A549 (cell line): ENCODE measurements at regions not wholly inside any gene's neighbourhood (a gene's known extent, or its start where the extent isn't known, plus 50 kb on each side); places are given as distances from the start of the nearest gene placed in this dataset.

ENCODE experiments used
- ATAC-seq, 2 experiments: fragments of 200-7000 bp in 1 of 2; fragments of >200 bp in 1 of 2; cut with Nextera tagmentation in 1 of 2; cut with Tn5 transposase in 1 of 2; 3 replicates each; pipeline versions ENCODE4 v1.8.0 to v1.9.1; 2018 to 2020; ENCODE audit warnings: mild to moderate bottlenecking in 1 of 2, moderate library complexity in 1 of 2
- CTCF ChIA-PET: fragments of 300-600 bp; sonication (Branson Sonifier 250); formaldehyde crosslinking; extraction: SDS; loops from one replicate; lab custom pipeline; 2021; ENCODE audit warnings: antibody characterized with exemption, inconsistent platforms; lab: Yijun Ruan, JAX
- POLR2A ChIA-PET: fragments of 350-600 bp; formaldehyde crosslinking; extraction: SDS; loops from one replicate; lab custom pipeline; 2021; ENCODE audit warnings: antibody characterized with exemption, inconsistent platforms; lab: Yijun Ruan, JAX
- DNase-seq, 2 experiments: peaks; one replicate each; pipeline versions ENCODE4 v3.0.0 to v3.0.0-alpha.2; 2011 to 2016; ENCODE audit warnings: low read depth in 1 of 2, low spot score in 1 of 2
- FAIRE-seq: peaks from 2 replicates; lab custom pipeline; 2011; peaks lifted over from hg19 to GRCh38; lab: Jason Lieb, UNC
- H3K27ac ChIP-seq, 2 experiments: fragments of >200 bp; sonication (Bioruptor Twin); formaldehyde crosslinking; 3 replicates each; pipeline ENCODE4 v1.5.1; 2016 to 2017
- H3K4me1 ChIP-seq: fragments of >200 bp; sonication (Bioruptor Twin); formaldehyde crosslinking; 3 replicates; pipeline ENCODE4 v1.6.1; 2016
- H3K4me2 ChIP-seq: fragments of >200 bp; sonication (Bioruptor Twin); formaldehyde crosslinking; 3 replicates; pipeline ENCODE4 v1.6.1; 2016
- H3K4me3 ChIP-seq: fragments of >200 bp; sonication (Bioruptor Twin); formaldehyde crosslinking; 3 replicates; pipeline ENCODE4 v1.5.1; 2016
- H3K9me3 ChIP-seq: fragments of >200 bp; sonication (Bioruptor Twin); formaldehyde crosslinking; 3 replicates; pipeline ENCODE4 v1.6.1; 2016
- CBX8 ChIP-seq: fragments of 200-600 bp; sonication (generic); IDR thresholded peaks from 2 replicates; pipeline ENCODE4 v1.6.1; 2016
- EP300 ChIP-seq, 2 experiments: fragments of >200 bp; sonication (Bioruptor Twin); formaldehyde crosslinking; IDR thresholded peaks; 2 replicates in 1 of 2; 3 replicates in 1 of 2; pipeline ENCODE4 v1.6.1; 2016 to 2017
- FOSB ChIP-seq: fragments of 250-450 bp; sonication (Bioruptor Pico); IDR thresholded peaks from 2 replicates; pipeline ENCODE4 v1.5.0; 2020; ENCODE audit warnings: mild to moderate bottlenecking, moderate library complexity
- FOSL2 ChIP-seq, 2 experiments: fragments of 450-650 bp in 1 of 2; fragments of >200 bp in 1 of 2; sonication (Bioruptor Twin) in 1 of 2; formaldehyde crosslinking; IDR thresholded peaks; 2 replicates each; pipeline versions ENCODE4 v1.5.0 to v1.6.1; 2016 to 2020; ENCODE audit warnings: mild to moderate bottlenecking in 1 of 2, moderate library complexity in 1 of 2
- GATA3 ChIP-seq: IDR thresholded peaks from 2 replicates; pipeline ENCODE4 v1.6.1; 2012; ENCODE audit warnings: borderline replicate concordance
- HDAC2 ChIP-seq: fragments of 200-600 bp; sonication (generic); IDR thresholded peaks from 2 replicates; pipeline ENCODE4 v1.6.1; 2016
- HOXB5 ChIP-seq: fragments of 250-450 bp; sonication (Bioruptor Pico); IDR thresholded peaks from 2 replicates; pipeline ENCODE4 v1.5.0; 2020; ENCODE audit warnings: mild to moderate bottlenecking, moderate library complexity
- JUNB ChIP-seq: fragments of >200 bp; sonication (Bioruptor Twin); formaldehyde crosslinking; IDR thresholded peaks from 2 replicates; pipeline ENCODE4 v1.6.1; 2016
- POLR2A ChIP-seq: IDR thresholded peaks from 2 replicates; pipeline ENCODE4 v1.6.1; 2012; ENCODE audit warnings: mild to moderate bottlenecking, low read length
- POLR2AphosphoS2 ChIP-seq: conservative IDR thresholded peaks from 2 replicates; pipeline ENCODE4 v1.6.1; 2012; ENCODE audit warnings: low read length, improper control_type of control experiment, inconsistent platforms
- RAD21 ChIP-seq, 2 experiments: fragments of >200 bp in 1 of 2; sonication (Bioruptor Twin) in 1 of 2; formaldehyde crosslinking in 1 of 2; IDR thresholded peaks in 1 of 2; conservative IDR thresholded peaks in 1 of 2; 2 replicates in 1 of 2; 3 replicates in 1 of 2; pipeline ENCODE4 v1.6.1; 2012 to 2018; ENCODE audit warnings: inconsistent platforms in 1 of 2
- RARB ChIP-seq: fragments of 250-450 bp; sonication (Bioruptor Pico); IDR thresholded peaks from 2 replicates; pipeline ENCODE4 v1.8.0; 2021; ENCODE audit warnings: mild to moderate bottlenecking, moderate library complexity
- RFX5 ChIP-seq: fragments of 450-650 bp; IDR thresholded peaks from 2 replicates; pipeline ENCODE4 v1.7.1; 2014; ENCODE audit warnings: antibody characterized with exemption, mild to moderate bottlenecking, moderate library complexity
- RNF2 ChIP-seq: fragments of 200-600 bp; sonication (generic); IDR thresholded peaks from 2 replicates; pipeline ENCODE4 v1.6.1; 2016; ENCODE audit warnings: low read depth, mild to moderate bottlenecking, antibody characterized with exemption, moderate library complexity, borderline replicate concordance
- ZNF302 ChIP-seq: fragments of 250-450 bp; sonication (Bioruptor Pico); IDR thresholded peaks from 2 replicates; pipeline ENCODE4 v1.9.0; 2021; ENCODE audit warnings: inconsistent platforms, mild to moderate bottlenecking, moderate library complexity
- ZSCAN20 ChIP-seq: fragments of 250-450 bp; sonication (Bioruptor Pico); IDR thresholded peaks from 2 replicates; pipeline ENCODE4 v1.8.0; 2022; ENCODE audit warnings: mild to moderate bottlenecking, moderate library complexity
- WGBS: methylation state at CpG from one replicate; pipeline ENCODE4 v1.1.6; 2017; ENCODE audit errors: missing lambda C conversion rate; 5-methylcytosine and 5-hydroxymethylcytosine counted together
- TF ChIP-seq, protein P1 (sequence below): fragments of 450-650 bp; IDR thresholded peaks from 2 replicates; pipeline ENCODE4 v1.6.1; 2014; ENCODE audit warnings: antibody characterized with exemption
- TF ChIP-seq, protein P2 (sequence below): fragments of 200-600 bp; sonication (generic); IDR thresholded peaks from 2 replicates; pipeline ENCODE4 v1.6.1; 2016; ENCODE audit warnings: antibody characterized with exemption, mild to moderate bottlenecking, moderate library complexity
- TF ChIP-seq, protein P3 (sequence below): IDR thresholded peaks from 2 replicates; pipeline ENCODE4 v1.6.1; 2012; ENCODE audit warnings: low read depth, borderline replicate concordance
- TF ChIP-seq, protein P4 (sequence below): fragments of >200 bp; sonication (Bioruptor Twin); formaldehyde crosslinking; IDR thresholded peaks from 3 replicates; pipeline ENCODE4 v1.6.1; 2016
- TF ChIP-seq, protein P5 (sequence below): fragments of 150-350 bp; IDR thresholded peaks from 2 replicates; pipeline ENCODE4 v1.6.1; 2014; ENCODE audit warnings: low read depth, mild to moderate bottlenecking, low read length
- TF ChIP-seq, protein P6 (sequence below): IDR thresholded peaks from 2 replicates; pipeline ENCODE4 v1.6.1; 2012

DNA sequence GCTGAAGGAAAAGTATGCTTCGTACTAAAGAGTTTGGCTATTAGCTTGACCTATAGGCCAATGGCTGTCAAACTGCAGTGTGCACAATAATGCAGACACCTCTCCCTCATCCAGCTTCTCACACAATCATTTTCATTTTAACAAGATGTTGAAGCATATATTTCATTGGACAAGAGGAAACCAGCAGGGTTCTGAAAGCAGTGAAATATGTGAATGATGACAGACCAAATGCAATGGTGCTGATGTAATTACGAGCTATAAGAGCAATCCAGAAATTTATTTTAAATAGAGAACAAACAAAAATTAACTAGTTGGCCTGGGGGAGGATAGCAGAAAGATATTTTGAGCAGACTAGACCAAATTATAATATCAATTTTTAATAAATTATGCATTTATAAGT is 331.5 kb upstream of the AKR1E2 start:
- H3K4me2 ChIP-seq: no peak overlapping the region
- TF ChIP-seq FOSL2 (IDR thresholded peaks at IDR 0.05) (no peak), FOSL2 (CRISPR knock-in tag; IDR thresholded peaks at IDR 0.05) (no peak), RFX5 (no peak), CBX8 (no peak), HDAC2 (no peak), ZSCAN20 (no peak), GATA3 (no peak), RARB (no peak), POLR2AphosphoS2 (no peak), RNF2 (no peak)
- TF ChIP-seq, protein P1, sequence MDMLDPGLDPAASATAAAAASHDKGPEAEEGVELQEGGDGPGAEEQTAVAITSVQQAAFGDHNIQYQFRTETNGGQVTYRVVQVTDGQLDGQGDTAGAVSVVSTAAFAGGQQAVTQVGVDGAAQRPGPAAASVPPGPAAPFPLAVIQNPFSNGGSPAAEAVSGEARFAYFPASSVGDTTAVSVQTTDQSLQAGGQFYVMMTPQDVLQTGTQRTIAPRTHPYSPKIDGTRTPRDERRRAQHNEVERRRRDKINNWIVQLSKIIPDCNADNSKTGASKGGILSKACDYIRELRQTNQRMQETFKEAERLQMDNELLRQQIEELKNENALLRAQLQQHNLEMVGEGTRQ: no peak
- TF ChIP-seq, protein P2, sequence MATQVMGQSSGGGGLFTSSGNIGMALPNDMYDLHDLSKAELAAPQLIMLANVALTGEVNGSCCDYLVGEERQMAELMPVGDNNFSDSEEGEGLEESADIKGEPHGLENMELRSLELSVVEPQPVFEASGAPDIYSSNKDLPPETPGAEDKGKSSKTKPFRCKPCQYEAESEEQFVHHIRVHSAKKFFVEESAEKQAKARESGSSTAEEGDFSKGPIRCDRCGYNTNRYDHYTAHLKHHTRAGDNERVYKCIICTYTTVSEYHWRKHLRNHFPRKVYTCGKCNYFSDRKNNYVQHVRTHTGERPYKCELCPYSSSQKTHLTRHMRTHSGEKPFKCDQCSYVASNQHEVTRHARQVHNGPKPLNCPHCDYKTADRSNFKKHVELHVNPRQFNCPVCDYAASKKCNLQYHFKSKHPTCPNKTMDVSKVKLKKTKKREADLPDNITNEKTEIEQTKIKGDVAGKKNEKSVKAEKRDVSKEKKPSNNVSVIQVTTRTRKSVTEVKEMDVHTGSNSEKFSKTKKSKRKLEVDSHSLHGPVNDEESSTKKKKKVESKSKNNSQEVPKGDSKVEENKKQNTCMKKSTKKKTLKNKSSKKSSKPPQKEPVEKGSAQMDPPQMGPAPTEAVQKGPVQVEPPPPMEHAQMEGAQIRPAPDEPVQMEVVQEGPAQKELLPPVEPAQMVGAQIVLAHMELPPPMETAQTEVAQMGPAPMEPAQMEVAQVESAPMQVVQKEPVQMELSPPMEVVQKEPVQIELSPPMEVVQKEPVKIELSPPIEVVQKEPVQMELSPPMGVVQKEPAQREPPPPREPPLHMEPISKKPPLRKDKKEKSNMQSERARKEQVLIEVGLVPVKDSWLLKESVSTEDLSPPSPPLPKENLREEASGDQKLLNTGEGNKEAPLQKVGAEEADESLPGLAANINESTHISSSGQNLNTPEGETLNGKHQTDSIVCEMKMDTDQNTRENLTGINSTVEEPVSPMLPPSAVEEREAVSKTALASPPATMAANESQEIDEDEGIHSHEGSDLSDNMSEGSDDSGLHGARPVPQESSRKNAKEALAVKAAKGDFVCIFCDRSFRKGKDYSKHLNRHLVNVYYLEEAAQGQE: no peak
- TF ChIP-seq, protein P3, sequence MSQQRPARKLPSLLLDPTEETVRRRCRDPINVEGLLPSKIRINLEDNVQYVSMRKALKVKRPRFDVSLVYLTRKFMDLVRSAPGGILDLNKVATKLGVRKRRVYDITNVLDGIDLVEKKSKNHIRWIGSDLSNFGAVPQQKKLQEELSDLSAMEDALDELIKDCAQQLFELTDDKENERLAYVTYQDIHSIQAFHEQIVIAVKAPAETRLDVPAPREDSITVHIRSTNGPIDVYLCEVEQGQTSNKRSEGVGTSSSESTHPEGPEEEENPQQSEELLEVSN: no peak
- ChIA-PET CTCF (no interaction called here), POLR2A (interaction anchor here (0.6 kb wide), 1 partner anchor 71 kb away, joined by 4 read pairs; no protein-coding TSS in a partner anchor)
- DNase-seq (no peak), FAIRE-seq (no peak), ATAC-seq (no peak)
- WGBS: 83% methylated on average over 2 of the region's 2 CpGs
- no peaks in the 10 kb centered on the region for H3K4me1 ChIP-seq
- no peak overlapping the region for H3K27ac ChIP-seq
- H3K4me3 ChIP-seq: no peak overlapping the region
- no peaks in the 10 kb centered on the region for H3K9me3 ChIP-seq

DNA sequence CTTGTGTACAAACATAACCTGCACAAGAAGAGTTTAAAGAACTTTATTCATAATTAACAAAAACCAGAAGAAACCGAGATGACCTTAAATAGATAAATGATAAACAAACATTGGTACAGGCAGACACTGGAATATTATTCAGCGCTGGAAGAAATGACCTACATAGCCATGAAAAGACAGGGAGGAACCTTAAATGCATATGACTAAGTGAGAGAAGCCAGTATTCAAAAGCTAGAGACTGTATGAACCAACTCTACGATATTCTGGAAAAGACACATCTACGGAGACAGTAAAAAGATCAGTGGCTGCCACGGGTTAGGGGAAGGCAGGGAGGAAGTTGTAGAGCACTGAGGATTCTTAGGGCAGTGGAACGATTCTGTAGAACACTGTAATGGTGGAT is 333.8 kb upstream of the AKR1E2 start:
- no peak for ATAC-seq
- TF ChIP-seq ZNF302 (CRISPR knock-in tag) (no peak), FOSB (no peak), JUNB (no peak), ZSCAN20 (no peak), HOXB5 (no peak), EP300 (IDR thresholded peaks at IDR 0.05) (no peak), FOSL2 (IDR thresholded peaks at IDR 0.05) (no peak), FOSL2 (CRISPR knock-in tag; IDR thresholded peaks at IDR 0.05) (no peak), RAD21 (conservative IDR thresholded peaks at IDR 0.05 in 1 of 2, IDR thresholded peaks at IDR 0.05 in 1 of 2) (no peak), POLR2A (no peak)
- TF ChIP-seq, protein P4, sequence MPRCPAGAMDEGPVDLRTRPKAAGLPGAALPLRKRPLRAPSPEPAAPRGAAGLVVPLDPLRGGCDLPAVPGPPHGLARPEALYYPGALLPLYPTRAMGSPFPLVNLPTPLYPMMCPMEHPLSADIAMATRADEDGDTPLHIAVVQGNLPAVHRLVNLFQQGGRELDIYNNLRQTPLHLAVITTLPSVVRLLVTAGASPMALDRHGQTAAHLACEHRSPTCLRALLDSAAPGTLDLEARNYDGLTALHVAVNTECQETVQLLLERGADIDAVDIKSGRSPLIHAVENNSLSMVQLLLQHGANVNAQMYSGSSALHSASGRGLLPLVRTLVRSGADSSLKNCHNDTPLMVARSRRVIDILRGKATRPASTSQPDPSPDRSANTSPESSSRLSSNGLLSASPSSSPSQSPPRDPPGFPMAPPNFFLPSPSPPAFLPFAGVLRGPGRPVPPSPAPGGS: no peak
- TF ChIP-seq, protein P5, sequence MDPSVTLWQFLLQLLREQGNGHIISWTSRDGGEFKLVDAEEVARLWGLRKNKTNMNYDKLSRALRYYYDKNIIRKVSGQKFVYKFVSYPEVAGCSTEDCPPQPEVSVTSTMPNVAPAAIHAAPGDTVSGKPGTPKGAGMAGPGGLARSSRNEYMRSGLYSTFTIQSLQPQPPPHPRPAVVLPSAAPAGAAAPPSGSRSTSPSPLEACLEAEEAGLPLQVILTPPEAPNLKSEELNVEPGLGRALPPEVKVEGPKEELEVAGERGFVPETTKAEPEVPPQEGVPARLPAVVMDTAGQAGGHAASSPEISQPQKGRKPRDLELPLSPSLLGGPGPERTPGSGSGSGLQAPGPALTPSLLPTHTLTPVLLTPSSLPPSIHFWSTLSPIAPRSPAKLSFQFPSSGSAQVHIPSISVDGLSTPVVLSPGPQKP: no peak
- TF ChIP-seq, protein P6, sequence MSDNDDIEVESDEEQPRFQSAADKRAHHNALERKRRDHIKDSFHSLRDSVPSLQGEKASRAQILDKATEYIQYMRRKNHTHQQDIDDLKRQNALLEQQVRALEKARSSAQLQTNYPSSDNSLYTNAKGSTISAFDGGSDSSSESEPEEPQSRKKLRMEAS: no peak
- Histone ChIP-seq H3K4me1 (no peaks in the 10 kb centered on the region), H3K27ac (no peak overlapping the region), H3K4me3 (no peak overlapping the region), H3K4me2 (no peak overlapping the region), H3K9me3 (no peaks in the 10 kb centered on the region)
- no peak for FAIRE-seq
- ChIA-PET CTCF (interaction anchor here (0.5 kb wide), 1 partner anchor 211 kb away, joined by 3 read pairs; no protein-coding TSS in a partner anchor), POLR2A (no interaction called here)
- no peak for DNase-seq
- WGBS: 48% methylated on average over 6 of the region's 6 CpGs
